CD4-positive, alpha-beta T cell treated with Interleukin-17A for 1 hour (primary cell): ENCODE measurements at regions not wholly inside any gene's neighbourhood (a gene's known extent, or its start where the extent isn't known, plus 50 kb on each side); places are given as distances from the start of the nearest gene placed in this dataset.
"Not testable (repeated sequence)": the region's sequence is repeated elsewhere in the genome, so short reads cannot be mapped to it uniquely, and the experiment has no call there.

ENCODE experiments used
- DNase-seq: peaks from one replicate; pipeline ENCODE4 v3.0.0-alpha.2; 2020

DNA sequence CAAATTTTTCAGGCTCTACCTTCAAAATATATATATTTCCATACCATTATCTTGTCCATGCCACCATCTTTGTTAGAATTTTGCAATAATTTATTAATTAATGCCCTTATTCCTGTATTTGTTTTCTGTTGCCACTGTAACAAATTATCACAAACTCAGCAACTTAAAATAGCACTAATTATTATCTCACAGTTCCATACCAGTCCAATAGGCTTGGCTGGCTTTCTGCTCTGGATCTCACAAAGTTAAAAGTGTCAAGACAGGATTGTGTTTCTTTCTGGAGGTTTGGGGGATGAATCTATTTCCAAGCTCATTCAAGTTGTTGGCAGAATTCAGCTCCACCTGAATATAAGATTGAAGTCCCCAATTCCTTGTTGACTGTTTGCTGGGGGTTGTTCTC, 58.6 kb upstream of the SLC38A4 start:
- DNase-seq = no peak

DNA sequence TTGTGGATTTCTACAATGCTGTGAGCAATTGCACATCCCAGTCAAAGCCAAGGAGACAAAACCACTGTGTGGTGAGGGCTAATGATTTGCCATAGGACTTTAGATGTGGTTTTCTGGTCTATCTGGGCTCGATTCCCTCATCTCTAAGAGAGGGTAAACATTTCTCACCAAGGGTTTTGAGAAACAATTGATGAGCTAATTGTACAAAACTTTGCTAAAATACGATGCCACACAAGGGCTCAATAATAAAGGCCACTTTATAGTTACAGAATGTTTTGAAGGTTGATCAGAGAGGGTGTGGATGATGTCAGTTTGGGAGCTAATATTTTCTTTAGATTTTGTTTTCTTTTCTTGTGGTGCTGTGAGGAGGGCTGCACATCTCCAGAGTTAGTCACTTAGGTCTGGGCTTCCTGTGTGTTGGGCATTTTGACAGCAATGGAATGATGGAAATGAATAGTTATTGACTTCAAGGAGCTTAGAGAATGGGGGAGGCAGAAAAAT, 60.8 kb upstream of the SLC38A4 start:
- DNase-seq = no peak

DNA sequence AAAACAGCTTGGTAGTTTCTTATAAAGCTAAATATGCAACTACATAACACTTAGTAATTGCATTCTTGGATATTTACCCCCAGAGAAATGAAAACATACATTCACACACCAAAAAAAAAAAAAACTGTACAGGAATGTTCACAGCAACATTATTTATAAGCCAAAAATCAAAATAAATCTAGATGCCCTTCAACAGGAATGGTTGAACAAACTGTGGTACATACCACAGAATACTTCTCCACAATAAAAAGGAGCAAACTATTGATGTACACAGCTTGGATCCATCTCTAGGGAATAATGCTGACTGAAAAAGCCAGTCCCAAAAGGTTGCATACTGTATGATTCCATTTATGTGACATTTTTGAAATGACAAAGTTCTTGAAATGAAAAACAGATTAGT, 62.1 kb upstream of the SLC38A4 start:
- DNase-seq = no peak

DNA sequence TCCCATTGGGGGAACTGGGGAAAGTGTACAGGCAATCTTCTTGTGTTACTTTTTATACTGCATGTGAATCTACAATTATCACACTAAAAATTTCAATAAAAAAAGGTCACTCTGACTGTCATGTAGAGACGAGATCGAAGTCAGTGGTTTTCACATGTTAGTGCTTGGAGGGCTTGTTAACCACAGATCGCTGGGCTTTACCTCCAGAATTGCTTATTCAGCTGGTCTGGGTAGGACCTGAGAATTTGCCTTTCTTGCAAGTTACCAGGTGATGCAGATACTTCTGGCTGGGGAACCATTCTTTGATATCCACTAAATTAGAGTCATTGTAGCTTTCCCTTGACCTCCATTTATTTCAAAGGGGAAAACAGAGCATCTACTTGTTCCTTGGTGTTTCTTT, 62.8 kb upstream of the SLC38A4 start:
- no peak for DNase-seq

DNA sequence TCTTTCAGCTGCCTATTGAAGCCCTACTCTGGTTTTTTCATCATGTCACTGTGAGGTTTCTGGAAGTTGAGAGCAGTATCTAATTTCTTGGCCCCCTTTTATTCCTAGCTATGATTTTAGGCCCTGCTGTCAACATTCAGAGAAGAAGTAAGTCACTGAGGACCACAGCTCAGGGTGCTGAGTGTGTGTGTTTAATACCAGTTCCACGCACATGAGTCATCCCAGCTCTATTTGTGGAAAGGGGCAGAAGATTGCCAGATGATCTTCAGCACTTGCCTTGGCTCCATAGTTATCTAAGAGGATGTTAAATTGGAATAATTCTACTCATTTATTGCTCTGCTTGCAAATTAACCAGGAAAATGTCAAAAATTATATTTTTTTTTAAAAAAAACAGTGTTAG, 65.5 kb upstream of the SLC38A4 start:
- DNase-seq = no peak

DNA sequence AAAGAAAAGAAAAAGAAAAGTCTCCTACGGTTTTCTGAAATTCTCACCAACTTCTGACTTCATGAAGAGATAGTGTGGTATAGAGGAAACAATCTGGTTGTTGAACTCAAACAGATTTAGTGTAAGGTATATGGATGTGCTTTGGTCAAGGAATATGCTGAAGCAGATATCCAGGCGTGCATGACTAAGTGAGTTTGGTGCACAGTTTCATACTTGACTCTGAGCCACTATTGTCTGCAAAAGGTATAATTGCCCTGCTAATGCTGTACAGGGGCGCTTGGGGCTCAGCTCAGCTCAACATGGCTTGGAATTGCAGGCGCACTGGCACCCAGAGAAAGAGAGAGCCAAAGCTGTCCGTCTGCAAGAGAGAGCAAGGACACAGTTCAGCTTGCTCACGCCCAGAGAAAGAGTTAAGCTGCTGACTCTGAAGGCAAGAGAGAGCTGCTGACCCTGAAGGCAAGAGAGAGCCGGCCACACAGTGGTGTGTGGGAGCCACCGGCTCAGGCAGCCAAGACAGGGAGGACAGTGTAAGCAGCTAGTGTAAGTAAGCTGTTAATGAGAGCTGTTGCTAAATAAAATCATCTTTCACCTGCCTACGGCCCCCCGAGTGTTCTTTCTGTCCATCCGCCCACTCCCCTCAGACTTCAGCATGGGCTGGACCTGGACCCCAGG, 66.4 kb upstream of the SLC38A4 start:
- DNase-seq = no peak

DNA sequence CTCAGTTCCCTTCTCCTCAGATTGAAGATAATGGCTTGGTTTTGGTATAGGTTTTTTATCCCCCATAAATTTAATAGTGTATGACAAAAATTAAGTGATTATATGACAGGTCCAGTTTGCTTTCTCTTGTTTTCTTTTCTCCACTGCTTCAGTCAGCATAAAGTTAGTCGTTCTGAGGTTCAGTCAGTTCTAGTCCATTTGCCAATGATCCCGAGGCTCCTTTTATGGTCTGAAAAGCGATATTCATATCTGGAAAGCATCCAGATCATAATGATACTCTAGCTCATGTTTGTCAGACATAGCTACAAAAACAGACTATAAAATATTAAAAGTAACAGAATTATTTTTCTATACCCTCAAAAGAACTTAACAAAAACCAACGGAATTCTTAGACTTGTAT, 67.1 kb upstream of the SLC38A4 start:
- no peak for DNase-seq

DNA sequence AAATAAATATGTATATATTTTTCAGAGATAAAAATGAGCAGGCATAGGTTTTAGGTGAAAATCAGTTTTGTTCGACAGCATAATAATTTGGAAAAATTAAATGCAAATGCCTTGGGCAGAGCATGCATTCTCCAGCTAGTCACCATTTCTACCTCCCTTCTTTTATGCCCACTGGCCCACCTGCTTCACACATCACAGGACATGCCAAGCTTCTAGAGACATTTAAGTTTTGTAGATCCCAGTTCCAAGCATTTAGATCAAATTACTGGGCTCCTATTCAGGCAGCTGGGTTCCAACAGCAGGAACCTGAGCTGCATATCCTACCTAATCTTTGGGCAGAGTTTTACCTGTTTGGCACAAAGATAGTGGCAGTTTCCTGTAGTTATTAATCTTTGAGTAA, 67.6 kb upstream of the SLC38A4 start:
- DNase-seq = no peak

DNA sequence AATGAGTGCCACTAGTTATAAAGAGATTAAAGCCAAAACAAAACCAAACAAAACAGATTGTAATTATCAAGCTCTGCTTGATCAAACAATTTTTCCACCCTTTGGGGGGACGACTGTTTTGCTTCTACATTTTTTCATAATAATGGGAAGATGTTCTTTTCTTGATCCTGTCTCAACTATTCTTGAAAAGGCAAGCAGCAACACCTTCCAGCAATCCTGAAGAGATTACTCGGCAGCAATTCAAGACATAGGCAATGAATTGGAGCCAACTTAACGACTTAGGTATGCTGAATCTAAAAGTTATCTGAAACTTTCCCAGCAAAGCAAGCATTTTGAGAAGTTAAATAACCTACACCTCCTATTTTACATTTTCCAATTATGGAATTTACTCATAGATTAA, 69.9 kb upstream of the SLC38A4 start:
- no peak for DNase-seq

DNA sequence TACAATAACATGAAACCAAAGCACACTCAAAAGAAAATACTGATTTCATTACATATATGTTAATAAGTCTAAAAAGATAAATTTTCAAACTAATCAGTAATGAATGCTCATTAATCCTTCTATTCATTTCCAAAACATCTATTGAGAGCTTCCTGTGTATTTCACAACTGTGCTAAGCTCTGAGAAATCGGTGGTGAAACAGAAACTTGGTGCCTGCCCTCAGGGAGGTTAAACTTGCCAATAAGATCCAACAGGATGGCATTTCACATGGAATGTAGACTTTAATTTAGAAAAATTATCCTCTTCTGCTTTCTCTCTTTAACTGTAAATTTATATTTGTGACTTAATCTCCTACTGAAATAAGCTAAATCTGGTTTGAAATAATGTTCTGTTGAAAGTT, 70.9 kb upstream of the SLC38A4 start:
- no peak for DNase-seq

DNA sequence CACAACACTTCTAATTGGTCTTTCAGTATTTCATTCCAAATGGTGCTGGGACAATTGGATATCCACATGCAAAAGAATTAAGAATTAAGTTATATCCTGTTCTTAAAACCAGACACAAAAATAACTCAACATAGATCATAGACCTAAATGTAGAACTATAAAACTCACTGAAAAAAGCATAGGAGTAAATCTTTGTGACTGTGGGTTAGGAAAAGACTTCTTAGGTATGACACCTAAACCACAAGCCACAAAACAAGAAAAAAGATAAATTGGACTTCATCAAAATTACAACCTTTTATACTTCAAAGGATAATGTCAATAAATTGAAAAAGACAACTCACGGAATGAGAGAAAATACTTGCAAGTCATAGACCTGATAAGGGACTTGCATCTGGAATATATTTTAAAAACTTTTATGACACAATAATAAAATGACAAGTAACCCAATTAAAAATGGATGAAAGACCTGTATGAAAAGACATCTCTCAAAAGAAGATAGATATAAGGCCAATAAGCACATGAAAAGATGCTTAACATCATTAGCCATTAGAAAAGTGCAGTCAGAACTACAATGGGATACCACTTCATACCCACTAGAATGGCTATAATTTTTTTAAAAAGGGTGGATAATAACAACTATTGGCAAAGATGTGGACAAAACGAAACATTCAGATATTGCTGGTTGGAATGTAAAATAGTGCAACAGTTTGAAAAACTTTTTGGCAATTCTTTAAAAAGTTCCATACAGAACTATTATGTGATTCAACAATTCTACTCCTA, 72.5 kb upstream of the SLC38A4 start:
- no peak for DNase-seq

DNA sequence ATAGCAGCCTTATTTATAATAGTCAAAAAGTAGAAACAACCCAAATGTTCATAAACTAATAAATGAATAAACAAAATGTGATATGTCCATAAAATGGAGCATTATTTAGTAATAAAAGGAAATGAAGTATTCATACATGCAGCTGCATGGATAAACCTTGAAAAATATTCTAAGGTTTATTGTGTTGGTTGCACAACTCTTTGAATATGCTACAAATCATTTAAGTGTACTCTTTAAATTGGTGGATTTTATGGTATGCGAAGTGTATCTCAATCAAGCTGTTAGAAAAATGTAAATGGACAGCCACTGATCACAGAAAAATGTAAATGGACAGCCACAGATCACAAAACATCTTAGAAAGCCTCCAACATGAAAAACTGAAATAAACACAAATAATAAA, 73.2 kb upstream of the SLC38A4 start:
- DNase-seq = no peak

DNA sequence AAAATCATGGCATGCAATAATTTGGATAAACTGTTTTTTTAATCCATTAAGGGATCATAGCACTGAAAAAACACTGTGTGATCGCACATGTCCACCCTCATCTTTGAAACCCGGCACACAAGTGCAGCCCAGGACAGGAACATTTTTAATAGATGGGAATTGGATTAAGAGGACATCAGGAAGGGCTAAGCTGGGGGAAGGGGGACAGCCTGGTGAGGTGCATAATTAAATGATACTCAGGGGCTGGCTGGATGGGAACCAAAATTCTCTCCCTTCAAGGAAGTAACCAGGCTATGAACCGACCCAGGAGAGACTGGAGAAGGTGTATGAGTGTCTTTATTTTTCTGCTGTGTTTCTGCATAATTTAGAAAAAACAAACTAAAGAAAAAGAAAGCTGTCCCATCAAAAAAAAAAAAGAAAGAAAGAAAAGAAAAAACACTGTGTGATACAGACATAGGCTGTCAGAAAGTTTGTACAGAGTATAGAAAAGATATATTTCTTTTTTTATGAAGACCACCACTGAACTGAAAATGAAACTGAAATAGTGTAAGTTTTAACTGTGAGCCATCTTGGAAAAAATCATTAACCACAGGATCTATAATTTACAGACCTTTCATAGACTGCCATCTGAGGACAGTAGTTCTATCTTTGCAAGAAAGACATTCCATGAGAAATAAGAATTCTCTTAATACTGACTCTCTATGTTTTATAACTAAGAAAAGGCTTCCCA, 75.1 kb upstream of the SLC38A4 start:
- DNase-seq = no peak

DNA sequence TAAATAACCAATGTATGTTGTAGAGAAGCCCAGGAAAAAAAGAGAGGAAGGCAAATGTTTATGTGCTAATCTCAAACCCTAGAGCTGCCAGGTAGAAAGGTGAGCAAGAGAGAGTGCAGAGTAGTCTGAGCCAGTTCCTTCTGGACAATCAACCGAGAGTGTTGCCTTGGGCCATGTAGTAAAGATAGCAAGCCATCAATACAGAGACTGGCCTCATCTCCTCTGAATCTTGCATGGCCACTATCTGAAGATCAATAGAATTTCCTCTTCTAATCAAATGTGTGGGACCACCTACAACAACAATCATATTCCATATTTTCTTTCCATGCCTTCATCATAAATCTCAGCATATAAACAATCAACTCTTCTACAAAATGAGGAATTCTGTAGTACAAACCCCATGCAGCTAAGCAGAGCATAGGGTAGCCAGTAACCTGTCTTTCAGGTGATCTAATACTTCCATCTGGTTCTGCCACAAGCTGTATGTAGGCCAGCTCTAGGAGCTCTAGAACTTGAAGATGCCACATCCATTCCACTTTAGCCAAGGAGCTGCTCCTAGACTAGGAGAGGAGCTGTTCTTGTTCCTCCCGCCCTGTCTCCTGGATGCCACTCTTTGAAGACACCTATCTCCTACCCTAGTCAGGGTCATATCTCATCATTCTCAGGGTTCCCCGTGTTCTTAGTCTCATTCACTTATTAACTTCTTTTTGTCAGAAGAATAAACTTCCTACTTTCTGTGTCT, 75.8 kb upstream of the SLC38A4 start:
- DNase-seq = no peak

DNA sequence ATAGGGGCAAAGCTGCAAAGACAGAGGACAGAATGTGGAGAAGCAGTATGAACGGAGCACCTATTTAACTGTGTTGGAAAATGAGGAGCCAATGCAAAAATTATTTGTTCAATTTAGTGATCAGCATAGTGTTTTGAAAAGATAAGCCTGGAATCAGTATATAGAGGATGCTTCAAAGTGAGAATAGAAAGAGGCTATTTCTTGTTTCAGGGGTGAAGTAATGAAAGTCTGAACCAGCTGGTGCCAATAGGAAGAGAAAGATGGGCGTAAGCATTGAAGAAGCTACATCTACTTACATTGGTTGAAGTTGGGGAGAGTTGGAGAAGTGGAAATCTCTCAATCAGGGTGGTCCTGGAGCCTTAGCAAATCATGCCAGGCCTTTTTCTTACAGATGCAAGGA, 77.3 kb upstream of the SLC38A4 start:
- DNase-seq = no peak

DNA sequence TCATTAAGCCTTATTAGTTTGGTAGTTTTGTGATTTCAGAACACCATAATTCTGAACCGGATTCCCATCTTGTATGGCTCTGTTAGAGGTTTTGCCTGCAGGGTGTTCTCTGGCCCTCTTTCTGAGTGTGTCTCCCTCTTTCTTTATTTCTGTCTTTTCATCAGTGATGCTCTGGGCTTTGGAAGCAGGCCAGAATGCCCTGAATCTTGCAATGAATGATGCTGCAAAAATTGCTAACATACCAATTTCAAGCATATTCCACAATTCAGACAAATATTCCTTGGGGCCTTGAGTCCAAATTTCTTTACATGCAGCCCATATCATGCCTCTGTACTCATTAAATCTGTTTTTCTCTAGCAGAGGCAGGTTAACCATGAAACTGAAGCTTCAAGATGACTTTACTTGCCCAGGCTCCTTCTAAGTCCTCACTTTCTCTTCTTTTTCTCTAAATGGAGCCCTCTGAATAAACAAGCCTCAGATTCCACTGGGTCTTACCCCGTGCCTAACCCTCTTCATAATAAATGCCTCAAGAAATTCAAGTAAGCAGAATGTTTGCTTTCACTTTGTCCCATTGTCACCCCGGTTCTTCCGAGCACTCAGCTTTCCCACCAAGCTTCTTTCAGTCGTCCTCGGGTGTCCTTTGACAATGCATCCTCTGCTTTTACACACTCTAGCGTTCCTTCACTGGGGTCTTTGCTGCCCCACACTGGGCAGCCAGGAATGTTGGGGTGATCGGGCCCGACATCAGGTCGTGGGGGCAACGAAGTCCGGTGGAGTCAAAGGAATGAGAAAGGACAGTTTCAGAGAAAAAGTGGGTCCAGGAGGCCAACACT, 78.8 kb upstream of the SLC38A4 start:
- DNase-seq = no peak

DNA sequence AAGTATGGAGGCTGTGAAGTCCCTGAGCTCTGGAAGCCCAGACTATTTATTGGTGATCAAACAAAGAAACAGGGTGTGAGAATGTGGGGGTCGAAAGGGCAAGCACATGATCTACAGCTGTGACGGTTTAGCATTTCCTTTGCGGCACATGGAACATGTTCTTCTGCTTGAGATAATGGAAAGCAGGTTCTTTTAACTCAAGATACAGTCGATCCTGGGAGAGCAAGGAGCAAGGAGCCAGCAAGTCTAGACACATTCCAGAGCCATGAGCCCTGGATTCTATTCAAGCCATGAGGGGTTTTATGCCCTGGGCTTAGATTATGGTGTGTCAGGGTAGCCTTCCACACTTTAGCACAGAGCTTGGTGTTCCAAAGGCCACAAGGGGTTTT, 79.4 kb upstream of the SLC38A4 start:
- not testable (repeated sequence) for DNase-seq

DNA sequence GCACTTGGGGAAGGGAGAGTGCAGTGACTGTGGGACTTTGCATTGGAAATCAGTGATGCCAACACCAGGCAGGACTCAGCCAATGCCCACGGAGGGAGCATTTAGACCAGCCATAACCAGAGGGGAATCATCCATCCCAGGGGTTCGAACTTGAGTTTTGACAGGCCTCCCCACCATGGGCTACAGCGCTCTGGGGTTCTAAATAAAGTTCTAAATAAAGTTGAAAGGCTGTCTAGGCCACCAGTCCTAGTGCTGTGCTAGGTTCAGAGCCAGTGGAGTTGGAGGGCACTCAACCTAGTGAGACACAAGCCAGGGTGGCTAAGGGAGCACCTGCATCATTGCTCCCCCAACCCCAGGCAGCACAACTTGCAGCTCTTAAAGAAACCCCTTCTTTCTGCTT, 82.0 kb upstream of the SLC38A4 start:
- no peak for DNase-seq

DNA sequence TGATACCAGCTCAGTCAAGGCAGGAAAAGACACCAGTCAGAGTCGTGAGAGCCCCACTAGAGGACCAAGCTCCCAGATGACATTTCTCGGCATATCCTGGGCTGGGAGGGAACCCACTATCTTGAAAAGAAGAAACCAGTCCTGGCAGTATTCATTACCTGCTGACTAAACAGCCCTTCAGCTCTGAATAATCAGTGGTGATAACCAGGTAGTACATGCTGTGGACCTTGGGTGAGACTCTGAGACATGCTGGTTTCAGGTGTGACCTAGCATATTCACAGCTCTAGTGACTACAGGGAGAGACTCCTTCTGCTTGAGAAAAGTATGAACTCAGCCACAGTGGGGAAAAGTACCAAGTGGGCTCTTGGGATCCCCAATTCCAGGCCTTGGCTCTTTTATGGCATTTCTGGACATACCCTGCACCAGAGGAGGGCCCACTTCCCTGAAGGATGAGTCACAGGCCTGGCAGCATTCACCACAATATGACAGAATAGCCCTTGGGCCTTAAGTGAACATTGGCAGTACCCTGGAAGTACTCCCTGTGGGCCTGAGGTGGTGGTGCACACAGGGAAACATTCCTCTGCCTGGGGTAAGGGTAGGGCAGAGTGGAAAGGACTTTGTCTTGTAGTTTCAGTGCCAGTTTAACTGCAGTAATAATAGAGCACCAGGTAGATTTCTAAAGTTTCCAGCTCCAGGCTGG, 82.6 kb upstream of the SLC38A4 start:
- no peak for DNase-seq

DNA sequence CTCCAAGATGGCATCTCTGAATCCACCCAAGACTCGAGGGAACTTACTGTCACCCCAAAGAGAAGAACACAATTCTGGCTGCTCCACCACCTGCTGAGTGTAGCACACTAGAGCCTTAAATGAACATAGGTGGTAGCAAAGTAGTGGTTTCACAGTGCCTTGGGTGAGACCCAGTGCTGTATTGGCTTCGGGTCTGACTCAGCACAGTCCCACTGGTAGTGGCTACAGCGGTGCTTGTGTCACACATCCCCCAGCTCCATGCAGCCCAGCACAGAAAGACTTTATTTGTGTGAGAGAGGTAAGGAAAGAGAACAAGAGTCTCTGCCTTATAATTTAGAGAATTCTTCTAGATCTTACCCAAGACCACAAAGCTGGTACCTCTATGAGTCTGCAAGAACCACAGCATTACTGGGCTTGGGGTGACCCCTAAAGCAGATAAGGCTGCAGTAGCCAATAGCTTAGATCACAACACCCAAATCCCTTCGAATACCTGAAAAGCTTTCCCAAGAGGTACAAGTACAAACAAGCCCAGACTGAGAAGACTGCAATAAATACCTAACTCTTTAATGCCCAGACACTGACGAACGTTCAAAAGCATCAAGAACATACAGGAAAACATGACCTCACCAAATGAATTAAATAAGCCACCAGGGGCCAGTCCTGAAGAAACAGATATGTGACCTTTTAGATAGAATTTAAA, 83.3 kb upstream of the SLC38A4 start:
- DNase-seq = no peak

DNA sequence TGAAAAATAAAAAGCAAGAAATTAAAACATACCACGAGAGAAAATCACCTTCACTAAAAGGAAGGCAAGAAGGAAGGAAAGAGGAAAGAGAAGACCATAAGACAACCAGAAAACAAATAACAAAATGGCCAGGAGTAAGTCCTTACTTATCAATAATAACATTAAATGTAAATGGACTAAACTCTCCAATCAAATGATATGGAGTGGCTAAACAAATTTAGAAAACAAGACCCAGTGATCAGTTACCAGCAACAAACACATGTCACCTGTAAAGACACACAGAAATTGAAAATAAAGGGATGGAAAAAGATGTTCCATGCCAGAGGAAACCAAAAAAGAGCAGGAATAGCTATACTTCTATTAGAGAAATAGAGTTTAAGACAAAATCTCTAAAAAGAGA, 85.0 kb upstream of the SLC38A4 start:
- no peak for DNase-seq
